ENCODE measurements at regions not wholly inside any gene's neighbourhood (a gene's known extent, or its start where the extent isn't known, plus 50 kb on each side); places are given as distances from the start of the nearest gene placed in this dataset.

DNA sequence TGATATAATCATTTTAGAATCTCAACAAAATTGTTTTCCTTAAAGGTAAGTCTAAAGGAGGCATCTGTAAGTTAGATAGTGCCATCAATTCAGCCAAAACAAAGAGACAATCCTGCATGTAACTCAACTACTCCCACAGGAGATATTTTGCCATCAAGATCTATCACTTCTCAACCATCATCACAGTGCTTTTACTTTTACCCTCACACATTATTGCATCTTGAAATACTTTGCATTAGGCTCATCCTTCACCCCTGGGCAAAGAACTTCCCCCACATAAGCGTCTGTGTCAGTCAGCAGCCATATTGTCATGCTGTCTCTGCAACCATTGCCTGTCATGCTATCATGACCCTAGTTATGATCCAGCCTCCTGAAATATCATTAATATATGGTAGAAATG, 54.9 kb upstream of the NLGN1 start:
- TF ChIP-seq TCF12 (IDR thresholded peaks at IDR 0.05; ENCODE audit: low read depth) (no peak), YY1 (IDR thresholded peaks at IDR 0.05; ENCODE audit: low read depth) (no peak), TAF1 (IDR thresholded peaks at IDR 0.05; ENCODE audit: low read depth) (no peak), TEAD4 (IDR thresholded peaks at IDR 0.05) (no peak), EGR1 (IDR thresholded peaks at IDR 0.05) (no peak), NFIC (IDR thresholded peaks at IDR 0.05) (no peak), ZBTB7A (IDR thresholded peaks at IDR 0.05; ENCODE audit: low read depth) (no peak), RAD21 (IDR thresholded peaks at IDR 0.05; ENCODE audit: low read depth) (no peak), CREB1 (IDR thresholded peaks at IDR 0.05; ENCODE audit: low read depth) (no peak), CEBPB (IDR thresholded peaks at IDR 0.05) (no peak), FOXM1 (IDR thresholded peaks at IDR 0.05; ENCODE audit: borderline replicate concordance, low read depth) (no peak), EP300 (IDR thresholded peaks at IDR 0.05; ENCODE audit: borderline replicate concordance) (no peak)
- TF ChIP-seq, protein P1, sequence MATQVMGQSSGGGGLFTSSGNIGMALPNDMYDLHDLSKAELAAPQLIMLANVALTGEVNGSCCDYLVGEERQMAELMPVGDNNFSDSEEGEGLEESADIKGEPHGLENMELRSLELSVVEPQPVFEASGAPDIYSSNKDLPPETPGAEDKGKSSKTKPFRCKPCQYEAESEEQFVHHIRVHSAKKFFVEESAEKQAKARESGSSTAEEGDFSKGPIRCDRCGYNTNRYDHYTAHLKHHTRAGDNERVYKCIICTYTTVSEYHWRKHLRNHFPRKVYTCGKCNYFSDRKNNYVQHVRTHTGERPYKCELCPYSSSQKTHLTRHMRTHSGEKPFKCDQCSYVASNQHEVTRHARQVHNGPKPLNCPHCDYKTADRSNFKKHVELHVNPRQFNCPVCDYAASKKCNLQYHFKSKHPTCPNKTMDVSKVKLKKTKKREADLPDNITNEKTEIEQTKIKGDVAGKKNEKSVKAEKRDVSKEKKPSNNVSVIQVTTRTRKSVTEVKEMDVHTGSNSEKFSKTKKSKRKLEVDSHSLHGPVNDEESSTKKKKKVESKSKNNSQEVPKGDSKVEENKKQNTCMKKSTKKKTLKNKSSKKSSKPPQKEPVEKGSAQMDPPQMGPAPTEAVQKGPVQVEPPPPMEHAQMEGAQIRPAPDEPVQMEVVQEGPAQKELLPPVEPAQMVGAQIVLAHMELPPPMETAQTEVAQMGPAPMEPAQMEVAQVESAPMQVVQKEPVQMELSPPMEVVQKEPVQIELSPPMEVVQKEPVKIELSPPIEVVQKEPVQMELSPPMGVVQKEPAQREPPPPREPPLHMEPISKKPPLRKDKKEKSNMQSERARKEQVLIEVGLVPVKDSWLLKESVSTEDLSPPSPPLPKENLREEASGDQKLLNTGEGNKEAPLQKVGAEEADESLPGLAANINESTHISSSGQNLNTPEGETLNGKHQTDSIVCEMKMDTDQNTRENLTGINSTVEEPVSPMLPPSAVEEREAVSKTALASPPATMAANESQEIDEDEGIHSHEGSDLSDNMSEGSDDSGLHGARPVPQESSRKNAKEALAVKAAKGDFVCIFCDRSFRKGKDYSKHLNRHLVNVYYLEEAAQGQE (IDR thresholded peaks at IDR 0.05; ENCODE audit: low read depth) = no peak
- TF ChIP-seq, protein P2, sequence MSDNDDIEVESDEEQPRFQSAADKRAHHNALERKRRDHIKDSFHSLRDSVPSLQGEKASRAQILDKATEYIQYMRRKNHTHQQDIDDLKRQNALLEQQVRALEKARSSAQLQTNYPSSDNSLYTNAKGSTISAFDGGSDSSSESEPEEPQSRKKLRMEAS (IDR thresholded peaks at IDR 0.05) = no peak
- TF ChIP-seq, protein P3, sequence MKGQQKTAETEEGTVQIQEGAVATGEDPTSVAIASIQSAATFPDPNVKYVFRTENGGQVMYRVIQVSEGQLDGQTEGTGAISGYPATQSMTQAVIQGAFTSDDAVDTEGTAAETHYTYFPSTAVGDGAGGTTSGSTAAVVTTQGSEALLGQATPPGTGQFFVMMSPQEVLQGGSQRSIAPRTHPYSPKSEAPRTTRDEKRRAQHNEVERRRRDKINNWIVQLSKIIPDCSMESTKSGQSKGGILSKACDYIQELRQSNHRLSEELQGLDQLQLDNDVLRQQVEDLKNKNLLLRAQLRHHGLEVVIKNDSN (IDR thresholded peaks at IDR 0.05) = no peak

DNA sequence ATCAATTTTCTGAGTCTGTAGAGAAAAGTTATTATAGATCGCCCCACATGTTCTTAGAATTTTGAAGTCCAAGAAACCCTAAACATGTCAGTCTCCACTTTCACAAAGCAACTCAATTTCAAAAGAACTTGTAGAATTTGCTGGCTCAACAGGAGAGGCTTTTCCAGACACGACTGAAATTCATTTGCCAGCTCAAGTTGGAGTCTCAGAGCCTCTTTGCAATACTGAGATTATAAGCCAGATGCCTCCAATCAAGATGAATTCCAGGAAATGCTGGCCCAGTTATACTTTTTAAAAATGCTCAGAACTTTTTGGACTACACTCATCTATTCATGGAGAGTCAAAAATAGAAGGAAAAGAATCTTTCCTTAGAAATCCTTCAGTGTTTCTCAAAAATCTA, 56.9 kb upstream of the NLGN1 start:
- TF ChIP-seq, protein P3 (IDR thresholded peaks at IDR 0.05) = no peak
- TF ChIP-seq RAD21 (IDR thresholded peaks at IDR 0.05; ENCODE audit: low read depth) (no peak), NFIC (IDR thresholded peaks at IDR 0.05) (no peak), EGR1 (IDR thresholded peaks at IDR 0.05) (no peak), ZBTB7A (IDR thresholded peaks at IDR 0.05; ENCODE audit: low read depth) (no peak), TAF1 (IDR thresholded peaks at IDR 0.05; ENCODE audit: low read depth) (no peak), CREB1 (IDR thresholded peaks at IDR 0.05; ENCODE audit: low read depth) (no peak), EP300 (IDR thresholded peaks at IDR 0.05; ENCODE audit: borderline replicate concordance) (no peak), TEAD4 (IDR thresholded peaks at IDR 0.05) (no peak), YY1 (IDR thresholded peaks at IDR 0.05; ENCODE audit: low read depth) (no peak), CEBPB (IDR thresholded peaks at IDR 0.05) (no peak), TCF12 (IDR thresholded peaks at IDR 0.05; ENCODE audit: low read depth) (no peak), FOXM1 (IDR thresholded peaks at IDR 0.05; ENCODE audit: borderline replicate concordance, low read depth) (no peak)
- TF ChIP-seq, protein P2 (IDR thresholded peaks at IDR 0.05) = no peak
- TF ChIP-seq, protein P1 (IDR thresholded peaks at IDR 0.05; ENCODE audit: low read depth) = no peak

DNA sequence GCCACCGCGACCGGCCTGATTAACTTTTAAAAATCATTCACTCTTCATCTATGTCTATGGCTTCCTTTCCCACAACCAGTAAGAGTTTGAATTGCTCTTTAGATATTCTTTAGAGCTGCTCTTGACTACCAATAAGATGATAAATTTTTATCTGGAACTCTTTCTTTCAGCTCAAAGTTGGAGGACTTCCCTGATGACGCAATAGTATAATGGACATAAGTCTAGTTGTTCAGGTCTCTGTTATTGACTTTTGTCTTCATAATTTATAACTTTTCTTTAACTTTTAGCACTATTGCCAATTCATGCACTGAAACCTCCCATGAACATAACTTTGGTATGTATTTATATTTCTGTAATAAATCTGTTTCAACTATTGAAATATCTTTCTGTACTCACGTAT, 61.3 kb upstream of the NLGN1 start:
- no peak for TF ChIP-seq NFIC (IDR thresholded peaks at IDR 0.05)
- TF ChIP-seq CEBPB (IDR thresholded peaks at IDR 0.05) = peak; percentile 67

DNA sequence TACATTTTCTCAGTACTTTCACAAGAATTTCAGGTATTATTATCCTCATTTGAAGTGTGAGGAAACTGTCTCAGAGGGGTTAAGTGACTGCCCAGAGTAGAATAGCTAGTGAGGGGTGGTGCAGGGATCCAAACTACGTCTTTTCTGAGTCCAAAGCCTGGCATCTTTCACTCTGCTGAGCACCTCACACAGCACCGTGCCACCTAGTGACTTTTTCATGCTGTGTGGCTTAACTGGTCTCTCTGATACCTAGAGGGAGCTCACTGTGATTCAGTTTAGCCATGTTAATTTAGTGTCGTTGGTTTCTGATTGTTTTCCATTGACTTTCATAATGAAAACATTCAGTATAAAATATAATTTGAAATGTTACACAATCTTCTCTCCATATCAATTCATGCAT, 91.4 kb upstream of the NLGN1 start:
- no peak for TF ChIP-seq FOXM1 (IDR thresholded peaks at IDR 0.05; ENCODE audit: borderline replicate concordance, low read depth)

DNA sequence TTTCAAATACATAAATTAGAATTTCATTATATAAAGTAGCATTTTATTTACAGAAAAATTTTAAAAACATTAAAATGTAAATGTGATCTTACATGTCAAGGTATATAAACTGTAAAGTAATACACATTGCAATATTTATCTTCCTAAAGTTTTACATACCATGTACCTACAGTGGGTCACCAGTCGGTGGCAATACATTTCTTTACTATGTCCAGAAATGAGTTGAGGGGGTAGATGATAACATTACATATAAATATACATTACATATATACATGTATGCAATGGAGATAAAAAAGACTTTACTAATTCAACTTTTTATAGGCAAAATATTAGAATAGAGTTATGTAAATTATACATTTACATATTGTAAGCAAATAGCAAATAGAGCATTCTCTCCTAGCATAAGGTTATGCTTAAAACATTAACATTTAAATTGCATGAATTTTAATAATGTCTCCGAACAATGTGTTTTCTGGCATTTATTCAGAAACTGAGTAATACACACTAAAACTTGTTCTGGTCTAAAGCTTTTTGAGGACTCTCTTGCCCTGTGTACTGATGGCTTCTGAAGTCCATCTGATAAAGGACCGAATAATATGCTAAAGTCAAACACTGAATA, 93.3 kb upstream of the NLGN1 start:
- TF ChIP-seq EGR1 (IDR thresholded peaks at IDR 0.05) (no peak), NFIC (IDR thresholded peaks at IDR 0.05) (no peak), YY1 (IDR thresholded peaks at IDR 0.05; ENCODE audit: low read depth) (no peak), RAD21 (IDR thresholded peaks at IDR 0.05; ENCODE audit: low read depth) (no peak), TCF12 (IDR thresholded peaks at IDR 0.05; ENCODE audit: low read depth) (no peak), EP300 (IDR thresholded peaks at IDR 0.05; ENCODE audit: borderline replicate concordance) (no peak), FOXM1 (IDR thresholded peaks at IDR 0.05; ENCODE audit: borderline replicate concordance, low read depth) (no peak), CEBPB (IDR thresholded peaks at IDR 0.05) (no peak), TAF1 (IDR thresholded peaks at IDR 0.05; ENCODE audit: low read depth) (no peak), CREB1 (IDR thresholded peaks at IDR 0.05; ENCODE audit: low read depth) (no peak), ZBTB7A (IDR thresholded peaks at IDR 0.05; ENCODE audit: low read depth) (no peak), TEAD4 (IDR thresholded peaks at IDR 0.05) (no peak)
- TF ChIP-seq, protein P3 (IDR thresholded peaks at IDR 0.05) = no peak
- TF ChIP-seq, protein P1 (IDR thresholded peaks at IDR 0.05; ENCODE audit: low read depth) = no peak
- TF ChIP-seq, protein P2 (IDR thresholded peaks at IDR 0.05) = no peak
